Caco-2 (cell line): ENCODE measurements at regions not wholly inside any gene's neighbourhood (a gene's known extent, or its start where the extent isn't known, plus 50 kb on each side); places are given as distances from the start of the nearest gene placed in this dataset.
"Not testable (repeated sequence)": the region's sequence is repeated elsewhere in the genome, so short reads cannot be mapped to it uniquely, and the experiment has no call there.

Experiments
- BruUV-seq: library from RNA; stranded (reverse); fragments of 400-500 nt; replicated peaks from 2 replicates; lab custom pipeline; 2021; lab: Mats Ljungman, UMichigan
- CTCF ChIA-PET: fragments of 300-600 bp; sonication (Branson Sonifier 250); formaldehyde crosslinking; loops from one replicate; lab custom pipeline; 2022; ENCODE audit warnings: antibody characterized with exemption; lab: Charles Lee
- POLR2A ChIA-PET: fragments of 300-600 bp; sonication (Branson Sonifier 250); formaldehyde crosslinking; loops from one replicate; lab custom pipeline; 2022; ENCODE audit warnings: antibody characterized with exemption; lab: Charles Lee
- DNase-seq, 2 experiments: peaks; one replicate each; pipeline versions ENCODE4 v3.0.0 to v3.0.0-alpha.2; 2020 to 2022
- H3K27me3 ChIP-seq: replicated peaks from 2 replicates; pipeline ENCODE4 v1.6.0; 2011; ENCODE audit warnings: low read length; ENCODE audit not compliant: control insufficient read depth, insufficient read depth
- H3K36me3 ChIP-seq: 2 replicates; pipeline ENCODE4 v1.5.1; 2011; ENCODE audit warnings: low read length; ENCODE audit not compliant: control insufficient read depth, insufficient read depth
- H3K4me1 ChIP-seq: fragments of 250-450 bp; sonication (Bioruptor Pico); 2 replicates; pipeline ENCODE4 v1.5.1; 2020; ENCODE audit warnings: mild to moderate bottlenecking
- H3K4me3 ChIP-seq: 2 replicates; pipeline ENCODE4 v1.5.1; 2011; ENCODE audit warnings: low read depth, mild to moderate bottlenecking, control low read depth, low read length
- H3K9me3 ChIP-seq: fragments of 250-450 bp; sonication (Bioruptor Pico); 2 replicates; pipeline ENCODE4 v1.5.1; 2020; ENCODE audit warnings: mild to moderate bottlenecking, moderate library complexity
- H3K27ac Mint-ChIP-seq: one replicate; pipeline ENCODE4 v1.8.0; 2022; ENCODE audit warnings: mixed read lengths; ENCODE audit not compliant: unreplicated experiment
- H3K27me3 Mint-ChIP-seq: one replicate; pipeline ENCODE4 v1.8.0; 2022; ENCODE audit warnings: mixed read lengths; ENCODE audit not compliant: insufficient read depth, unreplicated experiment
- H3K36me3 Mint-ChIP-seq: one replicate; pipeline ENCODE4 v1.8.0; 2022; ENCODE audit warnings: mild to moderate bottlenecking, mixed read lengths; ENCODE audit not compliant: insufficient read depth, unreplicated experiment
- H3K4me1 Mint-ChIP-seq: one replicate; pipeline ENCODE4 v1.8.0; 2022; ENCODE audit warnings: low read depth, mixed read lengths; ENCODE audit not compliant: unreplicated experiment
- H3K4me3 Mint-ChIP-seq: one replicate; pipeline ENCODE4 v1.8.0; 2022; ENCODE audit warnings: mild to moderate bottlenecking, moderate library complexity, mixed read lengths; ENCODE audit not compliant: unreplicated experiment
- H3K9me3 Mint-ChIP-seq: one replicate; pipeline ENCODE4 v1.8.0; 2022; ENCODE audit warnings: mixed read lengths; ENCODE audit not compliant: unreplicated experiment
- intact Hi-C: fragments of 100-400 bp; cut with micrococcal nuclease; formaldehyde crosslinking; loops from one replicate; pipeline ENCODE4 v1.10.0; 2022; ENCODE audit not compliant: unreplicated experiment
- TF ChIP-seq, protein P1 (sequence below), 2 experiments: fragments of 200-600 bp in 1 of 2; IDR thresholded peaks; 1 replicate in 1 of 2; 2 replicates in 1 of 2; pipeline versions ENCODE4 v1.5.1 to v1.8.0; 2011 to 2022; ENCODE audit warnings: antibody characterized with exemption in 1 of 2, control low read depth in 1 of 2, inconsistent platforms in 1 of 2, low read depth in 1 of 2, low read length in 1 of 2, mild to moderate bottlenecking in 1 of 2, moderate library complexity in 1 of 2; ENCODE audit not compliant: insufficient read depth in 1 of 2, severe bottlenecking in 1 of 2, unreplicated experiment in 1 of 2

DNA sequence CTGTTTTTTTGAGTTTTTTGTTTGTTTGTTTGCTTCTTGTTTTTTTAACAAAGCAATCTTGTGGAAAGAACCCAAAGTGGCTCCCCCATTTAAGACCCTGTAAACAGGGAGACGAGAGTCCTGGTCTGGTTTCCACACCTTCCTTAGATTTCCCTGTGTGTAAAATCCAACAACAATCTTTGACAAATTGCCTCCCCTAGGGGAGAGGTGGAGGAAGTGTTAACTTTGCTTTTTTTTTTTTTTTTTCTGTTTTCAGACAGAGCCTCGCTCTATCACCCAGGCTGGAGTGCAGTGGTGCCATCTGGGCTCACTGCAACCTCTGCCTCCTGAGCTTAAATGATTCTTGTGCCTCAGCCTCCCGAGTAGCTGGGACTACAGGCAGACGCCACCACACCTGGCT is 136.0 kb downstream of the OTOP1 start:
- H3K36me3 ChIP-seq, H3K27me3 Mint-ChIP-seq, BruUV-seq, H3K36me3 Mint-ChIP-seq, H3K4me3 ChIP-seq, H3K9me3 Mint-ChIP-seq, H3K4me3 Mint-ChIP-seq, H3K4me1 ChIP-seq, H3K27me3 ChIP-seq, CTCF ChIA-PET, H3K27ac Mint-ChIP-seq, H3K9me3 ChIP-seq, H3K4me1 Mint-ChIP-seq, POLR2A ChIA-PET: not testable (repeated sequence)
- intact Hi-C loops, result loop anchor here (10.0 kb wide), 1 partner anchor 86 kb away; no protein-coding TSS in a partner anchor
- TF ChIP-seq, protein P1, sequence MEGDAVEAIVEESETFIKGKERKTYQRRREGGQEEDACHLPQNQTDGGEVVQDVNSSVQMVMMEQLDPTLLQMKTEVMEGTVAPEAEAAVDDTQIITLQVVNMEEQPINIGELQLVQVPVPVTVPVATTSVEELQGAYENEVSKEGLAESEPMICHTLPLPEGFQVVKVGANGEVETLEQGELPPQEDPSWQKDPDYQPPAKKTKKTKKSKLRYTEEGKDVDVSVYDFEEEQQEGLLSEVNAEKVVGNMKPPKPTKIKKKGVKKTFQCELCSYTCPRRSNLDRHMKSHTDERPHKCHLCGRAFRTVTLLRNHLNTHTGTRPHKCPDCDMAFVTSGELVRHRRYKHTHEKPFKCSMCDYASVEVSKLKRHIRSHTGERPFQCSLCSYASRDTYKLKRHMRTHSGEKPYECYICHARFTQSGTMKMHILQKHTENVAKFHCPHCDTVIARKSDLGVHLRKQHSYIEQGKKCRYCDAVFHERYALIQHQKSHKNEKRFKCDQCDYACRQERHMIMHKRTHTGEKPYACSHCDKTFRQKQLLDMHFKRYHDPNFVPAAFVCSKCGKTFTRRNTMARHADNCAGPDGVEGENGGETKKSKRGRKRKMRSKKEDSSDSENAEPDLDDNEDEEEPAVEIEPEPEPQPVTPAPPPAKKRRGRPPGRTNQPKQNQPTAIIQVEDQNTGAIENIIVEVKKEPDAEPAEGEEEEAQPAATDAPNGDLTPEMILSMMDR (IDR thresholded peaks at IDR 0.05; ENCODE audit: insufficient read depth in 1 of 2, low read depth in 1 of 2, low read length in 1 of 2, severe bottlenecking in 1 of 2, unreplicated experiment in 1 of 2), result peak; percentile 9 to 20
- peak in 1 of 2 experiments; percentile 24 for DNase-seq

DNA sequence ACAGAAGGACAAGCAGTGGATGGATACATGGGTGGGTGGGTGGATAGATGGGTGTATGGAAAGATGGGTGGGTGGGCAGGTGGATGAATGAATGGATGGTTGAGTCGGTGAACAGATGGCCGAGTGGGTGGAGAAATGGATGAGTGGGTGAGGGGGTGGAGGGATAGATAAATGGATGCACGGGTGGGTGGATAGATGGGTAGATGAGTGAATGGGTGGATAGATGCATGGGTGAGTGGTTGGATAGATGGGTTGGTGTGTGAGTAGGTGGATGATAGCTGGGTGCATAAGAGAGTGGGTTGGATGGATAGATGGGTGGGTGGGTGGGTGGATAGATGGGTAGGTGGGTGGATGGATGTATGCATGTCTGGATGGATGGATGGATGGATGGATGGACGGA is 134.6 kb downstream of the OTOP1 start:
- BruUV-seq, H3K9me3 Mint-ChIP-seq, POLR2A ChIA-PET, H3K27ac Mint-ChIP-seq, H3K27me3 ChIP-seq, H3K27me3 Mint-ChIP-seq, H3K4me3 ChIP-seq, H3K4me1 Mint-ChIP-seq, CTCF ChIA-PET, H3K36me3 ChIP-seq, H3K9me3 ChIP-seq, DNase-seq, H3K4me3 Mint-ChIP-seq, H3K4me1 ChIP-seq, H3K36me3 Mint-ChIP-seq: not testable (repeated sequence)
- intact Hi-C loops, result loop anchor here (10.0 kb wide), 1 partner anchor 87 kb away; no protein-coding TSS in a partner anchor

DNA sequence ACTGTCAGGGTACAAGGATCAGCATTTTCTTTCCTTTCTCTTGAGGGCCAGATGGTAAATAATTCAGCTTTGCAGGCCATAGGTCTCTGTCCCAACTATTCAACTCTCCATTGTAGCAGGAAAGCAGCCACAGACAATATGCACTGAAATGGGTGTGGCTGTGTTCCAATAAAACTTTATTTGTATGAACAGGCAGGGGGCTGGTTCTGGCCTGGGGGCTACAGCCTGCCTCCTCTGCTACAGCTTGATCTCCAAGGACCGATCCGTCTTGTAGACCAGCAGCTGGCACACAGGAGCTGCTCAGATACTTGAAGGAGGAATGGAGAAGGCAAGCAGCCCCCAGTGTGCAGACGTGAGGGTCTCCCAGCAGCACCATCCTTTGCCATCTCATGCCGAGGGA is 127.1 kb downstream of the OTOP1 start:
- H3K4me1 ChIP-seq, H3K36me3 Mint-ChIP-seq, BruUV-seq, H3K4me3 Mint-ChIP-seq, H3K27me3 ChIP-seq, POLR2A ChIA-PET, H3K27me3 Mint-ChIP-seq, H3K27ac Mint-ChIP-seq, H3K4me3 ChIP-seq, H3K9me3 Mint-ChIP-seq, H3K36me3 ChIP-seq, DNase-seq, CTCF ChIA-PET, H3K4me1 Mint-ChIP-seq, H3K9me3 ChIP-seq: not testable (repeated sequence)
- intact Hi-C loops, result loop anchor here (10.0 kb wide), 1 partner anchor 95 kb away; no protein-coding TSS in a partner anchor

DNA sequence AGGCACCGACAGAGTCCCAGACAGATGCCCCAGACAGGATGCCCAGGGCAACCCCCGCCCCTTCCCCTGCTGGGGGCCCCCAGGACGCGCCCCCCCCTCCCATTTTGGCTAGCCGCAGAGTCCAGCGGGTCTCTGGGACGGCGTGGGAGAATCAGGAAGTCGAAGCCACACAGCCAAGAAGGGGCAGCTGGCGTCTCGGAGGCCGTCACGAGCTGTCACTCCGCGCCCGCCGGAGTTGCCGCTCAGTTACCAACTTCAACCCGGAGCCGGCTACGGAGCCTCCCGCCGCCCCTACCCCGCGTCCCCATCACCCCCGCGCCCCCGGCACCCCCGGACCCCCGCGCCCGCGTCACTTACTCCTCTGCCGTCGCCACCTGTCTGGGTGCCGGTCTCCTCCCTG is 119.8 kb downstream of the OTOP1 start:
- H3K36me3 ChIP-seq, H3K27ac Mint-ChIP-seq, BruUV-seq, H3K4me1 Mint-ChIP-seq, DNase-seq, H3K27me3 ChIP-seq, H3K9me3 ChIP-seq, H3K9me3 Mint-ChIP-seq, intact Hi-C loops, H3K4me1 ChIP-seq, POLR2A ChIA-PET, H3K36me3 Mint-ChIP-seq: not testable (repeated sequence)
- H3K4me3 Mint-ChIP-seq, result peak overlapping the region; percentile 65
- CTCF ChIA-PET, result interaction anchor here (0.6 to 1.1 kb wide), 3 partner anchors 76 to 136 kb away, joined by 5 to 7 read pairs (median 7); no protein-coding TSS in a partner anchor
- peaks cover 11% of the 10 kb centered on the region for H3K27me3 Mint-ChIP-seq
- peak overlapping the region; percentile 56 for H3K4me3 ChIP-seq
